Endodermal cell (in vitro differentiated cells): ENCODE measurements at regions not wholly inside any gene's neighbourhood (a gene's known extent, or its start where the extent isn't known, plus 50 kb on each side); places are given as distances from the start of the nearest gene placed in this dataset.

Experiments used
- DNase-seq: peaks from one replicate; pipeline ENCODE4 v3.0.0-alpha.2; 2017
- H3K27ac ChIP-seq: 2 replicates; pipeline ENCODE4 v1.5.1; 2013; ENCODE audit warnings: mild to moderate bottlenecking, low read depth, low read length, moderate library complexity
- H3K27me3 ChIP-seq: 2 replicates; pipeline ENCODE4 v1.6.1; 2013; ENCODE audit warnings: mild to moderate bottlenecking, low read length, moderate library complexity; ENCODE audit not compliant: insufficient read depth, control insufficient read depth, poor library complexity, severe bottlenecking
- H3K36me3 ChIP-seq: 2 replicates; pipeline ENCODE4 v1.7.0; 2013; ENCODE audit warnings: mild to moderate bottlenecking, low read length, moderate library complexity; ENCODE audit not compliant: control insufficient read depth, insufficient read depth
- H3K4me1 ChIP-seq: one replicate; pipeline ENCODE4 v1.7.0; 2013; ENCODE audit warnings: low read length; ENCODE audit not compliant: control insufficient read depth, insufficient read depth
- H3K4me3 ChIP-seq: 2 replicates; pipeline ENCODE4 v1.5.1; 2013; ENCODE audit warnings: mild to moderate bottlenecking, low read length, moderate library complexity
- H3K9ac ChIP-seq: 2 replicates; pipeline ENCODE4 v1.6.1; 2013; ENCODE audit warnings: mild to moderate bottlenecking, low read length, moderate library complexity; ENCODE audit not compliant: poor library complexity, severe bottlenecking; ENCODE audit errors: extremely low read depth
- H3K9me3 ChIP-seq: 2 replicates; pipeline ENCODE4 v1.6.1; 2013; ENCODE audit warnings: mild to moderate bottlenecking, low read length, moderate library complexity; ENCODE audit not compliant: control insufficient read depth
- H3K27ac Mint-ChIP-seq: 2 replicates; pipeline ENCODE4 v1.8.0; 2020; ENCODE audit warnings: mixed read lengths
- H3K27me3 Mint-ChIP-seq: 2 replicates; pipeline ENCODE4 v1.8.0; 2021; ENCODE audit warnings: mild to moderate bottlenecking, mixed read lengths; ENCODE audit not compliant: insufficient read depth
- H3K36me3 Mint-ChIP-seq: 2 replicates; pipeline ENCODE4 v1.8.0; 2020; ENCODE audit warnings: low read depth, mixed read lengths
- H3K4me1 Mint-ChIP-seq: 2 replicates; pipeline ENCODE4 v1.8.0; 2020; ENCODE audit warnings: mixed read lengths
- H3K4me3 Mint-ChIP-seq: 2 replicates; pipeline ENCODE4 v1.8.0; 2020; ENCODE audit warnings: mild to moderate bottlenecking, moderate library complexity, mixed read lengths
- H3K9me3 Mint-ChIP-seq: 2 replicates; pipeline ENCODE4 v1.8.0; 2020; ENCODE audit warnings: mild to moderate bottlenecking, mixed read lengths
- WGBS, 2 experiments: methylation state at CpG; one replicate each; pipeline versions ENCODE4 v1.1.5 to v1.1.7; 2013; ENCODE audit warnings: missing lambda C conversion rate in 2 of 2, mixed read lengths in 1 of 2; ENCODE audit not compliant: insufficient coverage in 1 of 2, insufficient read length in 1 of 2; 5-methylcytosine and 5-hydroxymethylcytosine counted together
- TF ChIP-seq, protein P1 (sequence below): fragments of 200-600 bp; sonication (generic); conservative IDR thresholded peaks from 2 replicates; pipeline ENCODE4 v1.5.0; 2021; ENCODE audit warnings: antibody characterized with exemption, mild to moderate bottlenecking

DNA sequence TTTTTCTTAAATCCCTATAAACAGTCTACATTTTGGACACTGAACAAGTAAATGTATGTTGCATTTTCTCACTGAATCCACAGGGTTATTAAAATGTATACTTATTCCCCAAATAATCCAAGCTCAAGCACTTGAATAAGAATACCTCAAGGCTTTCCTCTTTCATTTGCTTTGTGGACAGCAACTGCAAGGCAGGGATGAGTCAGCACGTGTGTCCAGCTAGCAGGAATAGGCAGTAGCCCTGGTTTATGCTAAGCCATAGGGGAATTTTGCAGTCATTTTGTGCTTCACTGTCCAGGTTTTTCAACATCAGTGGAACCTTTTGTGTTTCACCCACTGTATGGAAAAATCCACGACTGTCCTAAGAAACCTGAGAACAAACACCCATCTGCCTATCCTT is 96.7 kb upstream of the KCNMB2 start:
- 73 to 83% methylated on average over 2 of the region's 2 CpGs for WGBS, 2 experiments

DNA sequence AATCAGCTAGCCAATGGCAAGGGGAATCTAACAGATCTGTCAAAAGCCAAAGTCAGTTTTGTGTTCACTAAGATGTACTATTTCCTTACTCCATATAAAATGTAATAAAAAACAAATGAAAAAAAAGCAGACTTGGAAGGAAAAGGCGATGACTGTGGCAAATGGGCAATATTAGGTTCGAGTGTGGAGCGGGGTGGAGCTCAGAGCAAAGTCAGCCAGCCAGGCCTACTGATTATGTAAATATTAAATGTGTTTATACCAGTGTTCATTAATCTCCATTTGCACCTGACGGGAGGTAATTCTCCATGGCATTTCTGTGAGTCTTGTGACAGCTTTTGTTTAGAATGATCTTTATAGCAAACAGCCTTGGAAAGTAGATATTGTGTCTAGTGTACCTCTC is 96.2 kb upstream of the KCNMB2 start:
- H3K9me3 Mint-ChIP-seq = no peaks in the 10 kb centered on the region
- H3K4me1 Mint-ChIP-seq = peaks cover 6% of the 10 kb centered on the region
- H3K4me1 ChIP-seq = no peaks in the 10 kb centered on the region
- H3K9ac ChIP-seq = no peak overlapping the region
- no peak overlapping the region for H3K27ac Mint-ChIP-seq
- no peak for DNase-seq
- H3K36me3 ChIP-seq = no peaks in the 10 kb centered on the region
- peaks cover 12% of the 10 kb centered on the region for H3K27me3 ChIP-seq
- no peaks in the 10 kb centered on the region for H3K9me3 ChIP-seq
- H3K36me3 Mint-ChIP-seq = no peaks in the 10 kb centered on the region
- no peak overlapping the region for H3K27ac ChIP-seq
- H3K4me3 Mint-ChIP-seq = no peak overlapping the region
- H3K4me3 ChIP-seq = no peak overlapping the region
- TF ChIP-seq, protein P1, sequence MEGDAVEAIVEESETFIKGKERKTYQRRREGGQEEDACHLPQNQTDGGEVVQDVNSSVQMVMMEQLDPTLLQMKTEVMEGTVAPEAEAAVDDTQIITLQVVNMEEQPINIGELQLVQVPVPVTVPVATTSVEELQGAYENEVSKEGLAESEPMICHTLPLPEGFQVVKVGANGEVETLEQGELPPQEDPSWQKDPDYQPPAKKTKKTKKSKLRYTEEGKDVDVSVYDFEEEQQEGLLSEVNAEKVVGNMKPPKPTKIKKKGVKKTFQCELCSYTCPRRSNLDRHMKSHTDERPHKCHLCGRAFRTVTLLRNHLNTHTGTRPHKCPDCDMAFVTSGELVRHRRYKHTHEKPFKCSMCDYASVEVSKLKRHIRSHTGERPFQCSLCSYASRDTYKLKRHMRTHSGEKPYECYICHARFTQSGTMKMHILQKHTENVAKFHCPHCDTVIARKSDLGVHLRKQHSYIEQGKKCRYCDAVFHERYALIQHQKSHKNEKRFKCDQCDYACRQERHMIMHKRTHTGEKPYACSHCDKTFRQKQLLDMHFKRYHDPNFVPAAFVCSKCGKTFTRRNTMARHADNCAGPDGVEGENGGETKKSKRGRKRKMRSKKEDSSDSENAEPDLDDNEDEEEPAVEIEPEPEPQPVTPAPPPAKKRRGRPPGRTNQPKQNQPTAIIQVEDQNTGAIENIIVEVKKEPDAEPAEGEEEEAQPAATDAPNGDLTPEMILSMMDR = no peak
- H3K27me3 Mint-ChIP-seq = no peaks in the 10 kb centered on the region
- 93 to 100% methylated on average over 1 to 4 of the region's 4 CpGs for WGBS, 2 experiments

More for the DNA sequence above, 96.7 kb upstream of the KCNMB2 start:
- Mint-ChIP-seq H3K4me1 (peaks cover 6% of the 10 kb centered on the region), H3K27ac (no peak overlapping the region), H3K9me3 (no peaks in the 10 kb centered on the region), H3K27me3 (no peaks in the 10 kb centered on the region), H3K4me3 (no peak overlapping the region), H3K36me3 (no peaks in the 10 kb centered on the region)
- Histone ChIP-seq H3K4me3 (no peak overlapping the region), H3K27me3 (peaks cover 12% of the 10 kb centered on the region), H3K9ac (no peak overlapping the region), H3K4me1 (no peaks in the 10 kb centered on the region), H3K27ac (no peak overlapping the region), H3K36me3 (no peaks in the 10 kb centered on the region), H3K9me3 (no peaks in the 10 kb centered on the region)
- no peak for DNase-seq
- TF ChIP-seq, protein P1 = no peak

DNA sequence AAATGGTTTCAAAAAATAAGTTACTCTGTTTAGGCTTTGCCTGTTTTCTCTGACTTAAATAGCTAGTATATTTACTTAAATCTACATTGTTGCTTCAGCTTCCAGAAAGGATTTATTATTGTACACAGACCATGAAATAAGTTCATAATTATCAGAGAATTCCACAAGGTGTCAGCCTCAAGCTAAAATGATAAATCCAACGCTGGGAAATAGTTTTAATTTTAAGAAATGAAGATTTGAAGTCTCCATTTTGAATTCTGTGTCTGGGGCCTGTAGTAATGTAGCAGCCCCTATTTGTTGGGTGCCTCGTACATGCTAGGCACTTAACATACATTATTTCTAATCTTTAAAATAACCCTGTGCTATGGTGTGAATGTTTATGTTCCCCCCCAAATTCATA is 92.6 kb upstream of the KCNMB2 start:
- H3K9me3 ChIP-seq = no peaks in the 10 kb centered on the region
- no peak overlapping the region for H3K4me3 ChIP-seq
- no peaks in the 10 kb centered on the region for H3K36me3 Mint-ChIP-seq
- H3K4me3 Mint-ChIP-seq = no peak overlapping the region
- H3K36me3 ChIP-seq = no peaks in the 10 kb centered on the region
- no peak overlapping the region for H3K9ac ChIP-seq
- no peak for DNase-seq
- no peak overlapping the region for H3K27ac ChIP-seq
- peaks cover 10% of the 10 kb centered on the region for H3K4me1 Mint-ChIP-seq
- no peaks in the 10 kb centered on the region for H3K27me3 ChIP-seq
- 88% methylated on average over 1 of the region's 2 CpGs; no CpG with 5 or more reads in 1 of the 2 experiments for WGBS, 2 experiments
- TF ChIP-seq, protein P1 = no peak
- no peaks in the 10 kb centered on the region for H3K27me3 Mint-ChIP-seq
- no peaks in the 10 kb centered on the region for H3K9me3 Mint-ChIP-seq
- no peak overlapping the region for H3K27ac Mint-ChIP-seq
- H3K4me1 ChIP-seq = peaks cover 4% of the 10 kb centered on the region
